Endothelial cell of umbilical vein (primary cell): ENCODE measurements at regions not wholly inside any gene's neighbourhood (a gene's known extent, or its start where the extent isn't known, plus 50 kb on each side); places are given as distances from the start of the nearest gene placed in this dataset. TPM values are rescaled to one million over a fixed set of nuclear protein-coding genes. Genes with fewer than 3 reads are reported as not detected.

ENCODE experiments used
- BruUV-seq: library from RNA; stranded (reverse); fragments of 400-500 nt; replicated peaks from 2 replicates; lab custom pipeline; 2021; lab: Mats Ljungman, UMichigan
- CTCF ChIA-PET: fragments of 300-600, 350-600 bp; sonication (Branson Sonifier 250); formaldehyde crosslinking; loops from one replicate; lab custom pipeline; 2021; ENCODE audit warnings: antibody characterized with exemption, inconsistent platforms; lab: Charles Lee
- POLR2A ChIA-PET: fragments of 300-600, 350-600 bp; sonication (Branson Sonifier 250); formaldehyde crosslinking; loops from one replicate; lab custom pipeline; 2021; ENCODE audit warnings: antibody characterized with exemption, inconsistent platforms; lab: Charles Lee
- DNase-seq: peaks from one replicate; pipeline ENCODE4 v3.0.0-alpha.2; 2011; ENCODE audit warnings: low read depth, low spot score
- FAIRE-seq: peaks from 2 replicates; lab custom pipeline; 2011; peaks lifted over from hg19 to GRCh38; lab: Jason Lieb, UNC
- H2AFZ ChIP-seq: 2 replicates; pipeline ENCODE4 v1.6.0; 2012; ENCODE audit warnings: low read depth, low read length, control low read depth, inconsistent platforms
- H3K27ac ChIP-seq: 2 replicates; pipeline ENCODE4 v1.5.1; 2011; ENCODE audit warnings: low read depth, mild to moderate bottlenecking, control low read depth, low read length, moderate library complexity; ENCODE audit not compliant: insufficient read depth
- H3K27me3 ChIP-seq, 2 experiments: 2 replicates each; pipeline versions ENCODE4 v1.6.0 to v1.6.1; 2011; ENCODE audit warnings: low read length in 2 of 2, mixed read lengths in 1 of 2; ENCODE audit not compliant: control insufficient read depth in 2 of 2, insufficient read depth in 2 of 2
- H3K36me3 ChIP-seq, 2 experiments: 2 replicates in 1 of 2; 3 replicates in 1 of 2; pipeline ENCODE4 v1.5.1; 2011; ENCODE audit warnings: low read length in 2 of 2, mild to moderate bottlenecking in 1 of 2, moderate library complexity in 1 of 2; ENCODE audit not compliant: control insufficient read depth in 2 of 2, insufficient read depth in 2 of 2; ENCODE audit errors: extremely low read depth in 1 of 2
- H3K4me1 ChIP-seq: 3 replicates; pipeline ENCODE4 v1.5.1; 2011; ENCODE audit warnings: mild to moderate bottlenecking, low read length; ENCODE audit not compliant: control insufficient read depth, insufficient read depth; ENCODE audit errors: extremely low read depth
- H3K4me2 ChIP-seq: 2 replicates; pipeline ENCODE4 v1.6.1; 2011; ENCODE audit warnings: low read length, control low read depth, mixed read lengths; ENCODE audit not compliant: insufficient read depth
- H3K4me3 ChIP-seq, 3 experiments: fragments of 200-600 bp in 1 of 3; sonication (generic), shearing (Covaris generic) in 1 of 3; replicated peaks in 1 of 3; 2 replicates each; pipeline ENCODE4 v1.5.1; 2011 to 2016; ENCODE audit warnings: control low read depth in 3 of 3, low read length in 3 of 3, mild to moderate bottlenecking in 2 of 3, inconsistent platforms in 1 of 3, low read depth in 1 of 3, moderate library complexity in 1 of 3; ENCODE audit not compliant: insufficient read depth in 1 of 3
- H3K79me2 ChIP-seq: 2 replicates; pipeline ENCODE4 v1.6.0; 2012; ENCODE audit warnings: low read length, inconsistent platforms; ENCODE audit not compliant: control insufficient read depth, insufficient read depth
- H3K9ac ChIP-seq: replicated peaks from 2 replicates; pipeline ENCODE3; 2011; ENCODE audit warnings: low read length, control low read depth; ENCODE audit not compliant: insufficient read depth; ENCODE audit errors: extremely low read depth
- H3K9me1 ChIP-seq: replicated peaks from 3 replicates; pipeline ENCODE4 v1.6.0; 2011; ENCODE audit warnings: mild to moderate bottlenecking, low read length; ENCODE audit not compliant: control insufficient read depth, insufficient read depth; ENCODE audit errors: extremely low read depth
- H3K9me3 ChIP-seq: replicated peaks from 2 replicates; pipeline ENCODE4 v1.5.1; 2012; ENCODE audit warnings: low read length, inconsistent platforms; ENCODE audit not compliant: control insufficient read depth, insufficient read depth
- H4K20me1 ChIP-seq: replicated peaks from 2 replicates; pipeline ENCODE3; 2011; ENCODE audit warnings: mild to moderate bottlenecking, low read length; ENCODE audit not compliant: control insufficient read depth, insufficient read depth; ENCODE audit errors: extremely low read depth
- CTCF ChIP-seq, 2 donors: IDR thresholded peaks; 1 replicate in 1 of 2; 2 replicates in 1 of 2; pipeline ENCODE4 v1.5.1; 2011; ENCODE audit warnings: low read length in 2 of 2, mild to moderate bottlenecking in 2 of 2, moderate library complexity in 2 of 2, control low read depth in 1 of 2, inconsistent platforms in 1 of 2, low read depth in 1 of 2; ENCODE audit not compliant: insufficient read depth in 1 of 2; ENCODE audit errors: extremely low read depth in 1 of 2
- EZH2 ChIP-seq: IDR thresholded peaks from 2 replicates; pipeline ENCODE4 v1.6.1; 2012; ENCODE audit warnings: borderline replicate concordance, low read depth, mild to moderate bottlenecking, moderate library complexity, low read length, inconsistent platforms; ENCODE audit not compliant: severe bottlenecking
- FOS ChIP-seq: IDR thresholded peaks from 2 replicates; pipeline ENCODE4 v1.6.1; 2011; ENCODE audit warnings: mild to moderate bottlenecking, low read length, moderate library complexity, borderline replicate concordance; ENCODE audit not compliant: insufficient read depth
- GATA2 ChIP-seq: IDR thresholded peaks from 2 replicates; pipeline ENCODE4 v1.7.0; 2011; ENCODE audit warnings: low read depth, mild to moderate bottlenecking, moderate library complexity, mixed read lengths, low read length; ENCODE audit not compliant: insufficient read length, insufficient read depth
- JUN ChIP-seq: IDR thresholded peaks from 2 replicates; pipeline ENCODE4 v1.6.1; 2011; ENCODE audit warnings: borderline replicate concordance, low read depth; ENCODE audit not compliant: insufficient read length, insufficient read depth
- MAX ChIP-seq: IDR thresholded peaks from 2 replicates; pipeline ENCODE4 v1.6.1; 2011; ENCODE audit not compliant: insufficient read depth, insufficient read length
- MYC ChIP-seq: IDR thresholded peaks from one replicate; pipeline ENCODE4 v1.6.1; 2011; ENCODE audit warnings: mild to moderate bottlenecking, low read depth, low read length
- POLR2A ChIP-seq: IDR thresholded peaks from 2 replicates; pipeline ENCODE4 v1.6.1; 2012; ENCODE audit warnings: low read depth, mild to moderate bottlenecking, control low read depth, low read length
- POLR2AphosphoS5 ChIP-seq: IDR thresholded peaks from 2 replicates; pipeline ENCODE4 v1.6.1; 2012; ENCODE audit warnings: low read depth, mild to moderate bottlenecking, control low read depth, low read length, moderate library complexity; ENCODE audit not compliant: insufficient read depth
- dilution Hi-C: fragments of 300-500 bp; cut with MboI; formaldehyde crosslinking; loops from one replicate; pipeline ENCODE4 v1.15.0; 2019; ENCODE audit warnings: low sequenced_read_pairs; ENCODE audit not compliant: extremely low pct_ligation_motif_present
- intact Hi-C: fragments of 100-400 bp; cut with micrococcal nuclease; formaldehyde crosslinking; loops from one replicate; pipeline ENCODE4 v1.10.0; 2022
- small RNA-seq: library from RNA; depleted of rRNA; stranded (forward); fragments of <200 nt; gene quantifications from one replicate; pipeline ENCODE3, GENCODE V24; 2012; ENCODE audit warnings: low replicate concordance, low read depth; ENCODE audit not compliant: insufficient read depth, insufficient read length

GRCh38 chr5:88322785-88323184 lies 54.1 kb upstream of the TMEM161B start:
- no peaks in the 10 kb centered on the region for H3K79me2 ChIP-seq
- dilution Hi-C loops = no loop called here
- H2AFZ ChIP-seq = no peak overlapping the region
- no peak overlapping the region for H3K27ac ChIP-seq
- DNase-seq (no peak), FAIRE-seq (no peak)
- H3K9me1 ChIP-seq = no peaks in the 10 kb centered on the region
- CTCF ChIA-PET = no interaction called here
- H3K9me3 ChIP-seq = no peaks in the 10 kb centered on the region
- H3K36me3 ChIP-seq = no peaks in the 10 kb centered on the region
- H3K27me3 ChIP-seq = no peaks in the 10 kb centered on the region
- H3K9ac ChIP-seq = no peak overlapping the region
- POLR2A ChIA-PET = no interaction called here
- intact Hi-C loops = no loop called here
- no peaks in the 10 kb centered on the region for H3K4me1 ChIP-seq
- H4K20me1 ChIP-seq = no peaks in the 10 kb centered on the region
- no TSS peak for BruUV-seq
- no peak overlapping the region for H3K4me2 ChIP-seq
- no peak for TF ChIP-seq MAX
- no peak for TF ChIP-seq CTCF (IDR thresholded peaks at IDR 0.05; ENCODE audit: extremely low read depth in 1 of 2, insufficient read depth in 1 of 2, low read depth in 1 of 2, low read length in 2 of 2)
- TF ChIP-seq JUN = no peak
- TF ChIP-seq MYC = no peak
- TF ChIP-seq GATA2 = no peak
- TF ChIP-seq FOS = no peak
- no peak for TF ChIP-seq EZH2
- no peak for TF ChIP-seq POLR2AphosphoS5
- no peak for TF ChIP-seq POLR2A
- H3K4me3 ChIP-seq = no peak overlapping the region

Small RNA genes lying in the stretch of these regions (small RNA-seq; reads per million reads assigned to genes)
- gene RF00156 = not detected
